GM12878 (cell line): ENCODE measurements at regions not wholly inside any gene's neighbourhood (a gene's known extent, or its start where the extent isn't known, plus 50 kb on each side); places are given as distances from the start of the nearest gene placed in this dataset.

Experiments
- ATAC-seq: fragments of 200-7000 bp; cut with Tn5 transposase; 3 replicates; pipeline ENCODE4 v1.9.1; 2020; ENCODE audit warnings: mild to moderate bottlenecking, moderate library complexity
- BruUV-seq: library from RNA; stranded (reverse); fragments of 400-500 nt; replicated peaks from 2 replicates; lab custom pipeline; 2021; lab: Mats Ljungman, UMichigan
- CTCF ChIA-PET: fragments of 300-600 bp; sonication (Branson Sonifier 250); formaldehyde crosslinking; extraction: SDS; loops from one replicate; lab custom pipeline; 2021; ENCODE audit warnings: inconsistent platforms; lab: Yijun Ruan, JAX
- POLR2A ChIA-PET: fragments of 350-600 bp; formaldehyde crosslinking; extraction: SDS; loops from one replicate; lab custom pipeline; 2021; ENCODE audit warnings: inconsistent platforms; lab: Charles Lee
- RAD21 ChIA-PET: fragments of 300-600 bp; sonication (Branson Sonifier 250); formaldehyde crosslinking; loops from one replicate; lab custom pipeline; 2023; ENCODE audit warnings: antibody characterized with exemption; ENCODE audit not compliant: unreplicated experiment; lab: Charles Lee
- SMC1A ChIA-PET: fragments of 300-600 bp; sonication (Branson Sonifier 250); formaldehyde crosslinking; loops from one replicate; lab custom pipeline; 2023; ENCODE audit not compliant: unreplicated experiment, uncharacterized antibody; lab: Charles Lee
- DNase-seq: peaks from one replicate; pipeline ENCODE4 v3.0.0-alpha.2; 2011; ENCODE audit warnings: low read depth, low spot score
- FAIRE-seq: peaks from 3 replicates; lab custom pipeline; 2011; peaks lifted over from hg19 to GRCh38; lab: Jason Lieb, UNC
- H2AFZ ChIP-seq: 2 replicates; pipeline ENCODE4 v1.6.0; 2011; ENCODE audit warnings: low read depth, low read length, control low read depth; ENCODE audit not compliant: control insufficient read depth
- H3K27ac ChIP-seq: 2 replicates; pipeline ENCODE4 v1.5.1; 2011; ENCODE audit warnings: control low read depth; ENCODE audit not compliant: control insufficient read depth, insufficient read depth
- H3K27me3 ChIP-seq, 2 experiments: replicated peaks in 1 of 2; 2 replicates each; pipeline versions ENCODE4 v1.6.0 to v1.6.1; 2011; ENCODE audit warnings: low read length in 1 of 2; ENCODE audit not compliant: control insufficient read depth in 2 of 2, insufficient read depth in 2 of 2
- H3K36me3 ChIP-seq, 2 experiments: 2 replicates each; pipeline ENCODE4 v1.5.1; 2011; ENCODE audit warnings: low read length in 1 of 2; ENCODE audit not compliant: control insufficient read depth in 2 of 2, insufficient read depth in 2 of 2
- H3K4me1 ChIP-seq: 2 replicates; pipeline ENCODE4 v1.6.1; 2011; ENCODE audit warnings: mild to moderate bottlenecking, low read length, moderate library complexity, mixed read lengths; ENCODE audit not compliant: control insufficient read depth, insufficient read depth
- H3K4me2 ChIP-seq: 2 replicates; pipeline ENCODE4 v1.6.0; 2011; ENCODE audit warnings: control low read depth; ENCODE audit not compliant: control insufficient read depth, insufficient read depth
- H3K4me3 ChIP-seq: fragments of 200-600 bp; sonication (generic); 2 replicates; pipeline ENCODE4 v1.5.1; 2016
- H3K79me2 ChIP-seq: 2 replicates; pipeline ENCODE4 v1.6.0; 2011; ENCODE audit warnings: low read length; ENCODE audit not compliant: control insufficient read depth, insufficient read depth
- H3K9ac ChIP-seq: 2 replicates; pipeline ENCODE4 v1.8.0; 2011; ENCODE audit warnings: low read length, control low read depth, mixed read lengths; ENCODE audit not compliant: control insufficient read depth, insufficient read depth
- H3K9me3 ChIP-seq: replicated peaks from 3 replicates; pipeline ENCODE4 v1.5.1; 2011; ENCODE audit warnings: mild to moderate bottlenecking, low read length; ENCODE audit not compliant: control insufficient read depth, insufficient read depth
- H4K20me1 ChIP-seq: 2 replicates; pipeline ENCODE4 v1.6.0; 2011; ENCODE audit not compliant: control insufficient read depth, insufficient read depth
- NR2F1 ChIP-seq: fragments of 450-650 bp; conservative IDR thresholded peaks from 2 replicates; pipeline ENCODE4 v1.6.1; 2017; ENCODE audit warnings: mild to moderate bottlenecking
- RUNX3 ChIP-seq: IDR thresholded peaks from 2 replicates; pipeline ENCODE4 v1.6.1; 2012; ENCODE audit warnings: low read length, inconsistent platforms
- TCF12 ChIP-seq: IDR thresholded peaks from 2 replicates; pipeline ENCODE4 v1.6.1; 2011; ENCODE audit warnings: low read depth, mild to moderate bottlenecking, low read length
- ZNF217 ChIP-seq: fragments of 450-650 bp; IDR thresholded peaks from 2 replicates; pipeline ENCODE4 v1.6.1; 2017; ENCODE audit warnings: antibody characterized with exemption, mild to moderate bottlenecking
- WGBS: methylation state at CpG from one replicate; pipeline ENCODE4 v1.1.6; 2016; ENCODE audit warnings: low lambda C conversion rate; ENCODE audit not compliant: insufficient replicate concordance, insufficient coverage; ENCODE audit errors: missing lambda C conversion rate; 5-methylcytosine and 5-hydroxymethylcytosine counted together
- in situ Hi-C: fragments of 300-500 bp; cut with MboI; formaldehyde crosslinking; loops from 9 replicates; pipeline ENCODE4 v1.14.3; 2018; ENCODE audit warnings: mixed read lengths
- intact Hi-C: fragments of 100-400 bp; cut with micrococcal nuclease; formaldehyde crosslinking; loops from one replicate; pipeline ENCODE4 v1.14.2; 2022; ENCODE audit not compliant: unreplicated experiment
- TF ChIP-seq, protein P1 (sequence below): IDR thresholded peaks from 2 replicates; pipeline ENCODE4 v1.6.1; 2011; ENCODE audit warnings: low read depth, mild to moderate bottlenecking, low read length, moderate library complexity, borderline replicate concordance; ENCODE audit errors: extremely low read depth
- TF ChIP-seq, protein P2 (sequence below): fragments of 450-650 bp; IDR thresholded peaks from 2 replicates; pipeline ENCODE4 v1.6.1; 2018; ENCODE audit warnings: borderline replicate concordance, mild to moderate bottlenecking; ENCODE audit not compliant: partially characterized antibody
- TF ChIP-seq, protein P3 (sequence below): fragments of 450-650 bp; IDR thresholded peaks from 2 replicates; pipeline ENCODE4 v1.6.1; 2016; ENCODE audit warnings: mild to moderate bottlenecking
- TF ChIP-seq, protein P4 (sequence below): fragments of 450-650 bp; formaldehyde crosslinking; IDR thresholded peaks from 2 replicates; pipeline ENCODE4 v1.5.0; 2022; ENCODE audit warnings: mild to moderate bottlenecking, missing genetic modification characterization

DNA sequence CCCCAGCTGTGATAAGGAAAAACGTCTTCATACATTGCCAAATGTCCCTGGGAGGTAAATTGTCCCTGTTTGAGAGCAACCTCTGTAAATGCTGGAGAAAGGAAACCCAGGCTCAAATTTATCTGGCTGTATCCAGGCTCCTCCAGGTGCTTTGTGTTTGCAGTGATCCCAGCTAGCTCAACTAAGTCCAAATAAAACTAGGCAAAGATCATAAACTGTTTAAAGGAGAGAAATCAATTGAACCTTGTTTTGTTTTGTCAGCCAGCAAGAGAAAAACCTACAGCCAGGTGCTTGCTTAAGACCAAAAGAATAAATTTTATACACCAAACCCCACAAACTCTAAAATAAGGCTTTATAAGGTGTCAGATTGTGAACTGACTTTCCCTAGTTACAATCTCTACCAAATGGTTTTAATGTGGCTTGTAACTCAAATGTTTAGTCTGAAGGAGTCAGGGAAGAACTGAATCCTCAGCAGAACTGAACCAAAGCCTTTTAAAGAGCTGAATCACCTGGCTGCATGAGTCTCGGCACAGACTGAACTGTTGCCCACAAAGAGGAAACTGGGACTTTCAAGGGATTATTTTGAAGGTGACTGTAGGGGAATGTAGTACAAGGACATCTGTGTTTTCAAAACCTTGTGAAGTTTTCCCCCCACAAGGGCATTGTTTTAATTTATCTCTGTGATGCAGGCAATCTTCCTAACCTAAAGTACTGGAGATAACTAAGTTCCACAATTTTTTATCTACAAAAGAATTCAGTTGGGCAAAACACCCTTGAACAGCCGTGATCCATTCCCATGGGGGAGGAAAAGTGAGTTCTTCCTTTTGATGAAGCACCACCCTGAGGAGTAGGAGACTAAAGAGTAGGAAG lies 201.7 kb upstream of the TARS1 start:
- H2AFZ ChIP-seq, result peak overlapping the region; percentile 10; the same call in 1 of the 2 replicates
- SMC1A ChIA-PET, result interaction anchor here (1.9 kb wide), 1 partner anchor 10 kb away, joined by 7 read pairs; no protein-coding TSS in a partner anchor
- CTCF ChIA-PET, result no interaction called here
- intact Hi-C loops (no loop called here), in situ Hi-C loops (no loop called here)
- BruUV-seq, result no TSS peak
- no peak overlapping the region for H3K9ac ChIP-seq
- H3K79me2 ChIP-seq, result no peaks in the 10 kb centered on the region
- H3K4me2 ChIP-seq, result no peak overlapping the region
- no peaks in the 10 kb centered on the region for H3K27me3 ChIP-seq
- TF ChIP-seq RUNX3 (peak; percentile 34; the same call in 1 of the 2 replicates), TCF12 (no peak)
- POLR2A ChIA-PET, result no interaction called here
- no peak overlapping the region for H3K27ac ChIP-seq
- H3K4me1 ChIP-seq, result peaks cover 11% of the 10 kb centered on the region
- no peak for DNase-seq
- H3K9me3 ChIP-seq, result no peaks in the 10 kb centered on the region; the same call in 2 of the 3 replicates
- 0% methylated on average over 3 of the region's 3 CpGs for WGBS
- RAD21 ChIA-PET, result no interaction called here
- no peak; the same call in 2 of the 3 replicates for ATAC-seq
- no peak for FAIRE-seq
- H3K36me3 ChIP-seq, result no peaks in the 10 kb centered on the region
- H4K20me1 ChIP-seq, result no peaks in the 10 kb centered on the region
- no peak overlapping the region for H3K4me3 ChIP-seq

DNA sequence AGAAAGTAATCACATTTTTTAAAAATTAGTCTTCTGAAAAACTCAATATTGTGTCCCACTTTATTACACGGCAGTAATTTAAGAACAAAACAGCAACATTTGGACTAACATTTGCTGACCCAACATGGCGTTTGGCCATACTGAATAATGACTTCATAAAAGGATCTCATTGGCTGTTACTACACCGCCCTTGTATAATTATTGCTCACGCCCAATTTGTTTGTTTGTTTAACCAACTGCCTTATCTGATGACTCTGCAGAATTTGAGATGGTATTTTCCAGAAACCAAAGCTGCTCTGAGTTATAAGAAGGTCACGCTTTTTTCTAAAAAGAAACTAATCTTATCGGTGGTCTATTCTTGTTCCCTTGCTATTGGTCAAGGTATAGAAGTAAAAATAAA lies 200.2 kb upstream of the TARS1 start:
- 65% methylated on average over 6 of the region's 6 CpGs for WGBS
- DNase-seq, result no peak
- no TSS peak for BruUV-seq
- Histone ChIP-seq H3K4me1 (peaks cover 11% of the 10 kb centered on the region), H4K20me1 (no peaks in the 10 kb centered on the region), H3K27ac (no peak overlapping the region), H3K27me3 (no peaks in the 10 kb centered on the region), H3K9me3 (no peaks in the 10 kb centered on the region; the same call in 2 of the 3 replicates), H3K36me3 (no peaks in the 10 kb centered on the region), H3K9ac (no peak overlapping the region), H3K4me3 (no peak overlapping the region), H3K79me2 (no peaks in the 10 kb centered on the region), H3K4me2 (no peak overlapping the region), H2AFZ (no peak overlapping the region)
- ChIA-PET CTCF (no interaction called here), POLR2A (no interaction called here), RAD21 (no interaction called here), SMC1A (no interaction called here)
- no peak for FAIRE-seq
- in situ Hi-C loops (no loop called here), intact Hi-C loops (no loop called here)
- ATAC-seq, result no peak
- TF ChIP-seq, protein P1, sequence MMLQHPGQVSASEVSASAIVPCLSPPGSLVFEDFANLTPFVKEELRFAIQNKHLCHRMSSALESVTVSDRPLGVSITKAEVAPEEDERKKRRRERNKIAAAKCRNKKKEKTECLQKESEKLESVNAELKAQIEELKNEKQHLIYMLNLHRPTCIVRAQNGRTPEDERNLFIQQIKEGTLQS, result no peak
- TF ChIP-seq, protein P2, sequence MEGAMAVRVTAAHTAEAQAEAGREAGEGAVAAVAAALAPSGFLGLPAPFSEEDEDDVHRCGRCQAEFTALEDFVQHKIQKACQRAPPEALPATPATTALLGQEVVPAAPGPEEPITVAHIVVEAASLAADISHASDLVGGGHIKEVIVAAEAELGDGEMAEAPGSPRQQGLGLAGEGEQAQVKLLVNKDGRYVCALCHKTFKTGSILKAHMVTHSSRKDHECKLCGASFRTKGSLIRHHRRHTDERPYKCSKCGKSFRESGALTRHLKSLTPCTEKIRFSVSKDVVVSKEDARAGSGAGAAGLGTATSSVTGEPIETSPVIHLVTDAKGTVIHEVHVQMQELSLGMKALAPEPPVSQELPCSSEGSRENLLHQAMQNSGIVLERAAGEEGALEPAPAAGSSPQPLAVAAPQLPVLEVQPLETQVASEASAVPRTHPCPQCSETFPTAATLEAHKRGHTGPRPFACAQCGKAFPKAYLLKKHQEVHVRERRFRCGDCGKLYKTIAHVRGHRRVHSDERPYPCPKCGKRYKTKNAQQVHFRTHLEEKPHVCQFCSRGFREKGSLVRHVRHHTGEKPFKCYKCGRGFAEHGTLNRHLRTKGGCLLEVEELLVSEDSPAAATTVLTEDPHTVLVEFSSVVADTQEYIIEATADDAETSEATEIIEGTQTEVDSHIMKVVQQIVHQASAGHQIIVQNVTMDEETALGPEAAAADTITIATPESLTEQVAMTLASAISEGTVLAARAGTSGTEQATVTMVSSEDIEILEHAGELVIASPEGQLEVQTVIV, result no peak
- TF ChIP-seq, protein P3, sequence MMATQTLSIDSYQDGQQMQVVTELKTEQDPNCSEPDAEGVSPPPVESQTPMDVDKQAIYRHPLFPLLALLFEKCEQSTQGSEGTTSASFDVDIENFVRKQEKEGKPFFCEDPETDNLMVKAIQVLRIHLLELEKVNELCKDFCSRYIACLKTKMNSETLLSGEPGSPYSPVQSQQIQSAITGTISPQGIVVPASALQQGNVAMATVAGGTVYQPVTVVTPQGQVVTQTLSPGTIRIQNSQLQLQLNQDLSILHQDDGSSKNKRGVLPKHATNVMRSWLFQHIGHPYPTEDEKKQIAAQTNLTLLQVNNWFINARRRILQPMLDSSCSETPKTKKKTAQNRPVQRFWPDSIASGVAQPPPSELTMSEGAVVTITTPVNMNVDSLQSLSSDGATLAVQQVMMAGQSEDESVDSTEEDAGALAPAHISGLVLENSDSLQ, result no peak
- TF ChIP-seq NR2F1 (no peak), ZNF217 (no peak)
- TF ChIP-seq, protein P4, sequence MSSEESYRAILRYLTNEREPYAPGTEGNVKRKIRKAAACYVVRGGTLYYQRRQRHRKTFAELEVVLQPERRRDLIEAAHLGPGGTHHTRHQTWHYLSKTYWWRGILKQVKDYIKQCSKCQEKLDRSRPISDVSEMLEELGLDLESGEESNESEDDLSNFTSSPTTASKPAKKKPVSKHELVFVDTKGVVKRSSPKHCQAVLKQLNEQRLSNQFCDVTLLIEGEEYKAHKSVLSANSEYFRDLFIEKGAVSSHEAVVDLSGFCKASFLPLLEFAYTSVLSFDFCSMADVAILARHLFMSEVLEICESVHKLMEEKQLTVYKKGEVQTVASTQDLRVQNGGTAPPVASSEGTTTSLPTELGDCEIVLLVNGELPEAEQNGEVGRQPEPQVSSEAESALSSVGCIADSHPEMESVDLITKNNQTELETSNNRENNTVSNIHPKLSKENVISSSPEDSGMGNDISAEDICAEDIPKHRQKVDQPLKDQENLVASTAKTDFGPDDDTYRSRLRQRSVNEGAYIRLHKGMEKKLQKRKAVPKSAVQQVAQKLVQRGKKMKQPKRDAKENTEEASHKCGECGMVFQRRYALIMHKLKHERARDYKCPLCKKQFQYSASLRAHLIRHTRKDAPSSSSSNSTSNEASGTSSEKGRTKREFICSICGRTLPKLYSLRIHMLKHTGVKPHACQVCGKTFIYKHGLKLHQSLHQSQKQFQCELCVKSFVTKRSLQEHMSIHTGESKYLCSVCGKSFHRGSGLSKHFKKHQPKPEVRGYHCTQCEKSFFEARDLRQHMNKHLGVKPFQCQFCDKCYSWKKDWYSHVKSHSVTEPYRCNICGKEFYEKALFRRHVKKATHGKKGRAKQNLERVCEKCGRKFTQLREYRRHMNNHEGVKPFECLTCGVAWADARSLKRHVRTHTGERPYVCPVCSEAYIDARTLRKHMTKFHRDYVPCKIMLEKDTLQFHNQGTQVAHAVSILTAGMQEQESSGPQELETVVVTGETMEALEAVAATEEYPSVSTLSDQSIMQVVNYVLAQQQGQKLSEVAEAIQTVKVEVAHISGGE, result no peak
